Activated CD8-positive, alpha-beta memory T cell treated with anti-CD3 and anti-CD28 coated beads, Interleukin-2, amount 50 U/mL, for 24 hours (primary cell): ENCODE measurements at regions not wholly inside any gene's neighbourhood (a gene's known extent, or its start where the extent isn't known, plus 50 kb on each side); places are given as distances from the start of the nearest gene placed in this dataset.

Experiments
- DNase-seq: peaks from one replicate; pipeline ENCODE4 v3.0.0-alpha.2; 2020; ENCODE audit errors: extremely low read depth

- DNase-seq, result no peak
Observed at GRCh38 chr16:16790597-16790996, 411.7 kb downstream of the NPIPA7 start.

- no peak for DNase-seq
Observed at GRCh38 chr16:16791051-16791450, 412.1 kb downstream of the NPIPA7 start.

GRCh38 chr16:16797239-16797638 is 418.3 kb downstream of the NPIPA7 start:
- no peak for DNase-seq

- DNase-seq, result no peak
Observed at GRCh38 chr16:16798504-16798903, 419.6 kb downstream of the NPIPA7 start.

GRCh38 chr16:16805809-16806208 is 426.9 kb downstream of the NPIPA7 start:
- no peak for DNase-seq

- no peak for DNase-seq
Observed at GRCh38 chr16:16815641-16816040, 436.7 kb downstream of the NPIPA7 start.

GRCh38 chr16:16817196-16817595 is 438.3 kb downstream of the NPIPA7 start:
- DNase-seq, result no peak

GRCh38 chr16:16821261-16821660 is 442.3 kb downstream of the NPIPA7 start:
- DNase-seq, result no peak

GRCh38 chr16:16828913-16829398 is 450.0 kb downstream of the NPIPA7 start:
- no peak for DNase-seq

GRCh38 chr16:16830401-16830800 is 451.5 kb downstream of the NPIPA7 start:
- DNase-seq, result no peak

GRCh38 chr16:16830973-16831372 is 452.0 kb downstream of the NPIPA7 start:
- no peak for DNase-seq

GRCh38 chr16:16833165-16833564 is 454.2 kb downstream of the NPIPA7 start:
- DNase-seq, result no peak

GRCh38 chr16:16850274-16850673 is 471.3 kb downstream of the NPIPA7 start:
- DNase-seq, result no peak

- DNase-seq, result no peak
Observed at GRCh38 chr16:16857012-16857411, 478.1 kb downstream of the NPIPA7 start.

GRCh38 chr16:16857603-16858283 is 478.8 kb downstream of the NPIPA7 start:
- no peak for DNase-seq

GRCh38 chr16:16861546-16861945 is 482.6 kb downstream of the NPIPA7 start:
- peak; percentile 4 for DNase-seq

- no peak for DNase-seq
Observed at GRCh38 chr16:16863672-16864071, 484.7 kb downstream of the NPIPA7 start.

GRCh38 chr16:16864536-16864935 is 485.6 kb downstream of the NPIPA7 start:
- no peak for DNase-seq

GRCh38 chr16:16865374-16865773 is 486.4 kb downstream of the NPIPA7 start:
- DNase-seq, result no peak

- no peak for DNase-seq
Observed at GRCh38 chr16:16867973-16868372, 489.0 kb downstream of the NPIPA7 start.

- DNase-seq, result no peak
Observed at GRCh38 chr16:16868727-16869126, 489.8 kb downstream of the NPIPA7 start.

GRCh38 chr16:16869746-16870145 is 490.8 kb downstream of the NPIPA7 start:
- DNase-seq, result no peak

GRCh38 chr16:16871196-16871595 is 492.3 kb downstream of the NPIPA7 start:
- DNase-seq, result no peak

GRCh38 chr16:16877061-16877460 is 498.1 kb downstream of the NPIPA7 start:
- no peak for DNase-seq
